ENCODE measurements at regions not wholly inside any gene's neighbourhood (a gene's known extent, or its start where the extent isn't known, plus 50 kb on each side); places are given as distances from the start of the nearest gene placed in this dataset.
A peak's percentile ranks its signal among the peaks of the same experiment; 100 is the strongest.

GRCh38 chr4:41359836-41360213, 103.1 kb downstream of the UCHL1 start:
- no peak for TF ChIP-seq CTCF (IDR thresholded peaks at IDR 0.05; ENCODE audit: borderline replicate concordance, extremely low read depth, insufficient read depth)
- Histone ChIP-seq H3K27ac (ENCODE audit: low read depth in 2 of 2, low read length in 2 of 2) (peak overlapping the region; percentile 72 to 85), H3K4me1 (ENCODE audit: control insufficient read depth in 2 of 3, insufficient read depth in 2 of 3, low read depth in 1 of 3, low read length in 3 of 3) (peaks cover 0 to 22% (median 19%) of the 10 kb centered on the region in 3 donors), H3K36me3 (ENCODE audit: control insufficient read depth in 2 of 3, insufficient read depth in 3 of 3, low read length in 3 of 3) (no peaks in the 10 kb centered on the region), H3K9me3 (ENCODE audit: control insufficient read depth in 2 of 3, insufficient read depth in 1 of 3, low read length in 3 of 3) (no peaks in the 10 kb centered on the region), H3K9ac (ENCODE audit: low read length in 3 of 3) (peak overlapping the region; percentile 10 to 65 (median 15)), H3K4me3 (ENCODE audit: low read length in 3 of 3) (peak overlapping the region; percentile 50 to 88 (median 56)), H3K27me3 (ENCODE audit: control insufficient read depth, insufficient read depth, low read length) (no peaks in the 10 kb centered on the region)
- no peak for DNase-seq
- FAIRE-seq = no peak
- intact Hi-C loops (cut with DNase I) = no loop called here

- DNase-seq (peak; percentile 74 to 91 (median 85)), FAIRE-seq (no peak)
- H3K4me1 ChIP-seq (ENCODE audit: control insufficient read depth in 2 of 3, insufficient read depth in 2 of 3, low read depth in 1 of 3, low read length in 3 of 3) = peaks cover 0 to 22% (median 21%) of the 10 kb centered on the region in 3 donors
- no peak for TF ChIP-seq CTCF (IDR thresholded peaks at IDR 0.05; ENCODE audit: borderline replicate concordance, extremely low read depth, insufficient read depth)
- peak overlapping the region; percentile 10 to 72 (median 65) for H3K9ac ChIP-seq (ENCODE audit: low read length in 3 of 3)
- H3K9me3 ChIP-seq (ENCODE audit: control insufficient read depth in 2 of 3, insufficient read depth in 1 of 3, low read length in 3 of 3) = no peaks in the 10 kb centered on the region
- intact Hi-C loops (cut with DNase I) = no loop called here
- peak overlapping the region; percentile 56 to 88 (median 85) for H3K4me3 ChIP-seq (ENCODE audit: low read length in 3 of 3)
- no peaks in the 10 kb centered on the region for H3K27me3 ChIP-seq (ENCODE audit: control insufficient read depth, insufficient read depth, low read length)
- no peaks in the 10 kb centered on the region for H3K36me3 ChIP-seq (ENCODE audit: control insufficient read depth in 2 of 3, insufficient read depth in 3 of 3, low read length in 3 of 3)
- peak overlapping the region; percentile 88 for H3K27ac ChIP-seq (ENCODE audit: low read depth in 2 of 2, low read length in 2 of 2)
Measured at GRCh38 chr4:41360214-41360920, 103.6 kb downstream of the UCHL1 start.

- DNase-seq (peak; percentile 64 to 82 (median 72)), FAIRE-seq (no peak)
- intact Hi-C loops (cut with DNase I) = no loop called here
- H3K9ac ChIP-seq (ENCODE audit: low read length in 3 of 3) = peak overlapping the region; percentile 26 to 72 (median 64)
- H3K27ac ChIP-seq (ENCODE audit: low read depth in 2 of 2, low read length in 2 of 2) = peak overlapping the region; percentile 88
- H3K4me1 ChIP-seq (ENCODE audit: control insufficient read depth in 2 of 3, insufficient read depth in 2 of 3, low read depth in 1 of 3, low read length in 3 of 3) = peaks cover 0 to 24% (median 22%) of the 10 kb centered on the region in 3 donors
- peak overlapping the region; percentile 55 to 88 (median 85) for H3K4me3 ChIP-seq (ENCODE audit: low read length in 3 of 3)
- H3K36me3 ChIP-seq (ENCODE audit: control insufficient read depth in 2 of 3, insufficient read depth in 3 of 3, low read length in 3 of 3) = no peaks in the 10 kb centered on the region
- H3K27me3 ChIP-seq (ENCODE audit: control insufficient read depth, insufficient read depth, low read length) = no peaks in the 10 kb centered on the region
- TF ChIP-seq CTCF (IDR thresholded peaks at IDR 0.05; ENCODE audit: borderline replicate concordance, extremely low read depth, insufficient read depth) = no peak
- H3K9me3 ChIP-seq (ENCODE audit: control insufficient read depth in 2 of 3, insufficient read depth in 1 of 3, low read length in 3 of 3) = no peaks in the 10 kb centered on the region
Measured at GRCh38 chr4:41360921-41361793, 104.4 kb downstream of the UCHL1 start.

Data from kidney (tissue), 13 donors.